ENCODE measurements at regions not wholly inside any gene's neighbourhood (a gene's known extent, or its start where the extent isn't known, plus 50 kb on each side); places are given as distances from the start of the nearest gene placed in this dataset.

DNA sequence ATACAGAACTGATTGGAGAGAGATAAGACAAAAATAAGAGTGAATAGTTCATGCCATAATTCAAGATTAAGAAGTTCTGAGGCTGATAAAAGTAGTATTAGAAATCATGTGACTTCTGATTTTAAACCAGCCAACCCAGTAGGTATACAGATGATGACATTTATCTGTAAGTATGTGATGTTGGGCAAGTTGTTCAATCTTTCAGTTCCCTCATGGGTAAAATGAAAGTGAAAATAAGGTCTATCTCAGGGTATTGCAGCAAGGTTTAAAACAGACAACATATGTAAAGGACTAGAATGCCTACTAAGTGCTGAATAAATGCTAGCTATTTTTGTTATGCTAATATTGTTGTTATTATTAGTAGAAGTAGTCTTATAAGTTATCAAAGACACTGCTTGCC, 1055.7 kb downstream of the NAALADL2 start:
- DNase-seq, result no peak

GRCh38 chr3:175913286-175913685, 1054.2 kb downstream of the NAALADL2 start:
- DNase-seq, result no peak

- no peak for DNase-seq
These were observed 1052.8 kb downstream of the NAALADL2 start for GRCh38 chr3:175911937-175912336.

- DNase-seq, result no peak
These were observed 1043.1 kb downstream of the NAALADL2 start for GRCh38 chr3:175902226-175902625.

GRCh38 chr3:175898194-175898593, 1039.1 kb downstream of the NAALADL2 start:
- DNase-seq, result no peak

GRCh38 chr3:175896655-175897054, 1037.5 kb downstream of the NAALADL2 start:
- no peak for DNase-seq

DNA sequence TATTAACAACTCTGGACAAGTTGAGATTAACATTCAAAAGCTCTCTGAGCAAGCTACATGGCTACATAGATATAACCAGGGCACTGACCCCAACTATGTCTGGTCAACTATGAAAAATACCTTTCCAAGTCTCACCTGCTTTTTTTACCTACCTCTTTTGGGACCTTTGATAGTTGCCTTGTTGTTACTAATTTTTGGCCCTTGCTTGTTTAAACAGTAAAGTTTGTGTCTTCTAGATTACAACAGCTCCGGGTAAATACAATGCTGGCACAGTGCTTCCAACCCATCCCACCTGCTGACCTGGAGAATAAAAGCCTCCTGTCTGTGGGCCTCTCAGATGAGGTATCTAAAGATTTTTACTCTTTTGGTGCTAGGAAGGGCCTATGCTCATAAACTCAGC, 1036.6 kb downstream of the NAALADL2 start:
- no peak for DNase-seq

DNA sequence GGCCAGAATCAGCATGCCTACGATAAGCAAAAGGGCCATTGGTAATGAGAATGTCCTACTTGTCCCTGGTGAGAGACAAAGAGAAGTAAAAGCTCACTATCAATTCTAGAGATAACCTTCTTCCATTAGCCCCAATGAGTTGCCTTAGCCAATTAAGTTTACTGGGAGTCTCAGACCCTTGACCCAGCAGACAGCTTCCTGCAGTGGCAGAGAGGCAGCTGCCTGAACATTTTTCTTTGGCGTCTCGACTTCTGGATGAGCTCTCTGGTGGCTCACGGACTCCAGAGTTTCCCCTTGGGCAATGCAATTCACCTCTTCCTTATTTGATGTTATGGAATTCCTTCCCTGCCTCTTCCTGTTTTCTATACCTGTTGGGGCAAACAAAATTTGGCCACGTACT, 1034.4 kb downstream of the NAALADL2 start:
- DNase-seq, result no peak

- no peak for DNase-seq
These were observed 1030.9 kb downstream of the NAALADL2 start for GRCh38 chr3:175890066-175890465.

GRCh38 chr3:175885231-175885766, 1026.2 kb downstream of the NAALADL2 start:
- no peak for DNase-seq

DNA sequence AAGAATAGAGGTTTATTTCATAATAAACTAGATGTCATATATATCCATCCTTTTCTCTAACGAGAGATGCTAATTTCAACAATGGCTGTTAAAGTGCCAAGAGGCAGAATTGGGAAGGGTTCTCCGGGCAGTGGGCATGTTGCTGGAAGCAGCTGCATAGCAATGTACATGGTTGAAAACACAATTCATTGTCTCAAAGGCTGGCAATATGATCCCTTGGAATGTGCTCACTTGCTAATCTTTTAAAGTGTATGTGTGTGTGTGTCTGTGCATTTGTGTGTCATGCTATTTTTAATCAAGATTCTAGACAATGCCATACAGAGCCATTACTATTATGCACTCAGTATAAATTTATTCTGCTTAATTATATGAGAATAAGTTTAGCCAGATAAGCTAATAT, 1020.3 kb downstream of the NAALADL2 start:
- DNase-seq, result no peak

DNA sequence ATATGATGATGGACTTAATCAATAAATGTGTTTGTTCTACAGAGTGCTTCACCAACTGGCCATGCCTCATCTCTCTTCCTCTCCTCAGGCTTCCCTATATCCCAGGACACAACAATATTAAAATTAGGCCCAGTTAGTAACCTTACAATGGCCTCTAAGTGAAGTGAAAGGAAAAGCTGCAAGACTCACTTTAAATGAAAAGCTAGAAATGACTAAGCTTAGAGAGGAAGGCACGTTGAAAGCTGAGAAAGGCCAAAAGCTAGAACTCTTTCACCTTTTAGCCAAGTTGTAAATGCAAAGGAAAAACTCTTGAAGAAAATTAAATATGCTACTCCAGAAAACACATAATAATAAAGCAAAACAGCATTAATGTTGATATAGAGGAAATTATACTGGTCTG, 1010.3 kb downstream of the NAALADL2 start:
- DNase-seq, result no peak

DNA sequence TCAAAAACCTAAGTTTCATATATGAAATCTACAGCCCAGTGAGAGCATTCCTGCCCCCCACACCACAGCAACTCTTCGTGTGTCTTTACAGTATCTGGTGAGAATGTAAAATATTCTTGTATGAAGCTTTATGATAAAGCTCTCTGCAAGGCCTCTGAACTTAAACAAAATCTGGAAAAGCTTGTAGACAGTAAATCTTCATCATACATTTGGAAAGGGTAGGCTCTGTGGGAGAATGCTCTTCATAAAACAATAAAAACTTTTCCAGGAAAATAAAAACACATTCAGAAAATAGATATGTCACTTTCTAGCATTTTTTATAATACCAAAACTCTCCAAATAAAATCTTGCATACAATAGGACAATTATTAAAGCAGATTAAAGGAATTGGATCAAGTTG, 1009.5 kb downstream of the NAALADL2 start:
- DNase-seq, result no peak

- DNase-seq, result no peak
These were observed 1006.6 kb downstream of the NAALADL2 start for GRCh38 chr3:175865724-175866123.

GRCh38 chr3:175861916-175862315, 1002.8 kb downstream of the NAALADL2 start:
- no peak for DNase-seq
